GM04503 (cell line): ENCODE measurements at regions not wholly inside any gene's neighbourhood (a gene's known extent, or its start where the extent isn't known, plus 50 kb on each side); places are given as distances from the start of the nearest gene placed in this dataset.

Experiments used
- DNase-seq: peaks from one replicate; pipeline ENCODE4 v3.0.0-alpha.2; 2012; ENCODE audit warnings: low read depth

DNA sequence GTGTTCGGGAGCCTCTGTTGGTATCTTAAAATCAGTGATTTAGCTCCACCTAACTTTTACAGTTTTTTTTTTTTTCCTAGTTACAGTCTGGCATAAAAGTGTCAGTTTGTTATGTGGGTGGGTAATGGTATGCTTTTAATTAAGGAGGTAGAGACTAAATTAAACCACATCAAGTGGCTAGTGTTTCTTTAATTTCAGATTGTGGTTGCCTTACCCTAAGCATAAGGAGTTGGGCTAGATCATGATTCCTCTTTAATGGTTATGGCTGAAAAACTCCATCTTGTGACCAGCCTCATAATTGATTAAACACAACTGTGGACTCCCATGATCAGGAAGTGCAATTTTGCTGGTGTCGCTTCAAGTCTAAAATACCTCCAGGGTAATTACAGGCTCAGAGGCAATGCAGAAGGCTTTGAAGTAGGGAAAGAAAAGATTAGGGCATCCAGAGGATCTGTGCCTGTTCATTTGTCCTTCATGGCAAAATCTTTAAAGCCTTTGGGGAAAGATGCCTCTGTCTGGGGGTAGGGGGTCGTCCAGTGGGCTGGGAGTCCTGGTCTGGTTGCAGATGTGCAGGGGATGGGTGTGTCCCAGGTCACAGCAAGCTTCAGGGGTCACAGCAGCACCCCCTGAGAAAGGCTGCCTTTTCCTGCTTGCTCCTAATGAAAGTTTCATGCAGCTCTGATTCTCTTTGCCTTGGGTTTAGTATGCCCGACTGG is 579.2 kb downstream of the BCL11A start:
- DNase-seq, result no peak

DNA sequence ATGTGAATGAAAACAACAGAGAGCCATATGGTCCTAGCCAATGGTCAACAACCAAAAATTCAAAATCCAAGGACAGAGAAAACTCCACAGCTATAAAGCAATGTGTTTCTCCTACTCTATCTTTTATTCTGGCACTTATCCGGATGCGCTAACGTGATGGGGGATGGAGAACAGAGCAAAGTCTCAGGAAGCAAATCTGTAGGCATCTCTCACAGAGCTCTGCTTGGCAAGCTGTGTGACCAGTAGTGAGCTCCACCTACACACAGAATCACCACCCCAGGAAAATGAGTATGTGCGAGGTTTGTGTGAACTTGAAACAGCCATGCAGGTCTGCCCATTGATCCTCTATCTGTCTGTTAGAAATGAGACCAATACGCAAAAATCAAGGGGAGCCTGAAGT is 584.3 kb downstream of the BCL11A start:
- no peak for DNase-seq

DNA sequence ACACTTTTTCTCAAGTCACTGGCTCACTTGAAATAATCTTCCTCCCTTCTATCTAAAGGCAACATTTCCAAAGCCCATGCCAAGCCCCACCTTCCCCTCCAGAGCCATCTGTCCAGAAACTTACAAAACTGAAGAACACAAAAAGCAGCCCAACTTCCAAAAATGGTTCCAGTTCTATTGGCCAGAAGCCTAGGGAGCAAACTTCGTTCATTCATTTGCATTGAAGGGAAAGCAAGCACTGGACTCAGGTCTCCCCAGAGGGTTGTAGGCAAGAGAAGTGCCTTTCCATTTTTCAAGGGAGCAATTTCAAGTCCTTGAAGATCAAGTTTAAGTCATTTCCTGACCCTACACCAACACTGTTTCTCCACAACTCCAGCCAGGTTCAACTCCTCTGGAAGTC is 585.0 kb downstream of the BCL11A start:
- no peak for DNase-seq

DNA sequence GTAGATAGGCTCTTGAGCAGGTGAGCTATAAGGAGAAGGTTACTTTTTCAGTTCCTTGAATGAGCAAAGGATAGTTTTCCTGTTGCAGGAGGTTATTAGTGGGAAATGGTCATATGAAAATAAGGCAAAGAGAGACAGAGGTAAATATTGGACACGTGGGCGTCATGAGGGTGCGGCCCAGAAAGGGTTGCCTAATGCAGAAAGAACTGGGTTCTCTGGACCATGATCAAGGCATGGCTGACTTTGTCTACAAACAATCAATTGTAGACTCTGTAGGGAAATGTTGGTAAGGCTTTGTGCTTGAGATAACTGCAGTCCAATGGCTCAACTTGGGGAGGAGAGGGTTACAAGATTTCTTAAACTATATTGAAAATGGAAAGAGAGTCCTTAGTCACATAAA is 585.8 kb downstream of the BCL11A start:
- no peak for DNase-seq

DNA sequence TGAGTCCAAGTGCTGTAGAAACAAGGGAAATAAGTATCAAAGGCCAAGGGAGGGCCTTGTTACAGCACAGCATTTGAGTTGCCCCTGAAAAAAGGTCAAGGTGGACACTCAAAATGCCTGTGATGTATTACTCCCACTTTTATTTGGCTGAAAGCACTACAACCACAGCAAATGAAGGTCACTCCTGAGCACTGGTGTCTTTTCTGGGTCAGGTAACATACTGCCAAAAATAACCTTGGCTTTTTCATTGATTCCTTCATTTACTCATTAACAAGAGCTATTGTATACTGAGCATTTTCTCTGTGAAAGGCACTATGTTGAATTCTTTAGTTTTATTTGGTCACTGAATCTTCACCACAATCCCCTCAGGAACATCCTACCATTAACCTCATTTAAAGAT is 590.3 kb downstream of the BCL11A start:
- DNase-seq, result no peak

DNA sequence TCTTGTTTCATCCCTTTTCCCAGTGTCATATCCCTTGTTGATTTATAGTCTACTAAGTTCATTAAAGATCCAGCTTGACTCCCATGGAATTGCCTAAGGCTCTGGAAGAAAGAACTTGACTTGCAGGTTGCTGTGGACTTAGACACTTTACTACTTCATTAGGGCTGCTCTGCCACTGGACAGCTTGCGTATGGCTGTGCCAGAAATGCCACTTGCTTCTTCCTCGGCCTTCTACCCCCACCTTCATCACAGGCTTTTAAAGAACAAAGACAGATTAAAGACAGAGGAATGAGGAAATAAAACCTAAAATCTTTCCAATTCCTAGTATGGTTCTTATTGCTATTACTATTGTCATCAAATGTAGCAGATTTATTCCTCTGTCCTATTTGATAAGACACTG is 591.7 kb downstream of the BCL11A start:
- no peak for DNase-seq

DNA sequence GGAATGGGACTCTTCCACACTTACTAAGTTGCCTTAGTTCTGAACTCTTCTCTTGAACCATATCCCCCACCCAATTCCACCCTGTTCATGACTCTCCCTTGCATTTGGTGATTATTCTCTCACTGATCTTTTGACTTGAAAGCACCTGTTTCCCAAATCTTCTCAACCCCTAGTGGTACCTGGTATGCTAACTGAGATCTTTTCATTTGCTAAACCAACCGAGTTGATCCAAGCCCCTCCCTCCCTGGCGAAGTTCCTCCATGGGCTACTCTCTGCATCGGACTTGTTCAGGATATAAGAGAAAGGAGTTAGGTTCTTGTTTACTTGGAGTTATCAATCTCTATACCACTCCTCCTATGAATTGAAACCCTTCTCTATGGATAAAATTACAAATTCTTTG is 593.5 kb downstream of the BCL11A start:
- DNase-seq, result no peak

DNA sequence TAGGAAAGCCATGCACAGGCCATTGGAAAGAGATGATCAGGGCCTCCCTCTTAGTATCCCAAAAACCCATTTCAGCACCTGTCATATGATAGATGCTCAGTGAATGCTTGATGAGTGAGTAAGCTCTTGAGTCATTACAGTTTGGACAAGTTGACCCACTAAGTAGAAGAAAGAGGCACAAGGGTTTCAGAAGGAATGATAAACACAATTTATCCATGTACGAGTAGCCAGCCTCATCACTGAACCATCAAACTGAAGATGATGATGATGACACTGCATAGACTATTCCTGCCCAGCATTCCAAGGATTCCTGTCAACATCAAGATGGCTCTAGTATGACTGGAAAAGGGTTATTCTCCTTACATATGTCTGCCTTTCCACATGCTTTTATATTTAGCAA is 596.0 kb downstream of the BCL11A start:
- no peak for DNase-seq

DNA sequence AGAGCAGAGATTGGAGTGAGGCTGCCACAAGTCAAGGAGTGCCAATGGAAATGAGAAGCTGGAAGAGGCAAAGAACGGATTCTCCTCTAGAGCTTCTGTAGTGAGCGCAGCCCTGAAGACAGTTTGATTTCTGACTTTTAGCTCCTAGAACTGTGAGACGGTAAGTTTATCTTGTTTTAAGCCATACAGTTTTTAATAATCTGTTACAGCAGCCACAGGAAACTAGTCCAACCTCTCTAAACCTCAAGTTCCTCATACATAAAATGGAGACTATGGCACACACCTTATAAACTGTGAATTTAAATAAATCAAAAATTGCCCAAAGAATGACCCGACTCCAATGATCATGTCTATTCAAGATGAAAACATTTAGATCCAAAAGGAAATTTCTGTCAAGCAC is 596.5 kb downstream of the BCL11A start:
- DNase-seq, result no peak

DNA sequence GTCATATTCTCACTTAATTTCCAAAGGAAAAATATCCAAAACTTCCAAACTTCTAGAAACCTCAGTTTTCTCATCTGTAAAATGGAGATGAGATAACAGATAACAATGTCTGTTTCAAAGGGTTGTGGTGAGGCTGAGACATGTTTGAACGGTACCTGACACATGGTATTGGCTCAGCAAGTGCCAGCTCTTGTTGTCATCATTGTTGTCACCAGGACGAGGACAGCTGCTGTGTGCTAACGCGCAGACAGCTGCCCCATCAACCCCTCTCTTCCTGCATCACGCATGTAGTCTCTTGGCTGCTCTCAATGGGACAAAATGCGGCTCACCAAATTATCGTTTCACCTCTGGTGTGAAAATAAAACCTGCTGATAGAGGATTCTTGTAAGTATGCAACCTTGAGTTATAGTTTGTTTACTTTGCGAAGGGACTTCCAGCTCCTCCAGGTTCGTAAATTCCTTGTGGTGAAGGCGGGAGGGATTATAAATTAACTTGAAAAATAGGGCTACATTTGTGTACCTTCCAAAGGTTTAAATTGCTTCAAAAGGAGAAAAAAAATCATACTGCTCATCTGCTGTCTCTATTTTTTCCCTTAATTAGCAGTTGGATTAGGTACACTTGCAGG is 605.4 kb downstream of the BCL11A start:
- no peak for DNase-seq

DNA sequence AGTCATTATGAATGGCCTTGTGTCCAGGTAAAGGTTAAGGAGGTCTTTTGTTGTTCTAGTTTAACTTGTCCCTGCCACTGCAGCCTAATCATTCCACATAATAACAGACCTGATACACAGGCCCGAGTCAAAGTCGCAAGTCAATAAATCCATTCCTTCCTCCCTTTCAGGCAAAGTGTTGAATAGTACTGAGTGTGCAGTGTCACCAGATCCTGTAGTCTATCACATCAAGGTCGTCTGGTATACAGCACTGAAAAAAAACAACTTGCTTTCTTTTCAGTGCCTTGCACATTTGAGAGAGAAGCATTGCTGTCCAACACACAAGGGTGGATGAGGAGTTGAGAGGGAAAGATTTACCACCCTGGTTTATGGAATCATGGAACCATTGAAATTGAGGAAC is 606.2 kb downstream of the BCL11A start:
- no peak for DNase-seq

DNA sequence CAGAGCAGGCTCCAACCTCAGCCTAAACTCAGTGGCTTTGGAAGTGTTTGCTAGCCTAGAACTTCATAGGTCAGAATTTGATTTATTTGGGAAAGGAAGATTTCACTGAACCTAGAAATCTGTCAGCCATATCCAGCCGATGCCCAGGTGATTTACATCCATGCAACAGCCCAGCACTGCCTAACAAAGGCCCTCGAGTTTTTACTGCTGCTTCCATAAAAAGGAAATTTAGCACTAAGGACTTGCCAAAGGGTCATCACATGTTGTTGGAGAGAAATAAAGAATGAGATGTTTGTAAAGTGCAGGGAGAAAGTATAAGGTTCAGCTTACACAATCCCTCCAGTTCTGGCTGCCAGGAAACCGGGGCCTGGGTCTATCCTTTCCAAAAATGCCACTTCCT is 614.2 kb downstream of the BCL11A start:
- DNase-seq, result no peak

DNA sequence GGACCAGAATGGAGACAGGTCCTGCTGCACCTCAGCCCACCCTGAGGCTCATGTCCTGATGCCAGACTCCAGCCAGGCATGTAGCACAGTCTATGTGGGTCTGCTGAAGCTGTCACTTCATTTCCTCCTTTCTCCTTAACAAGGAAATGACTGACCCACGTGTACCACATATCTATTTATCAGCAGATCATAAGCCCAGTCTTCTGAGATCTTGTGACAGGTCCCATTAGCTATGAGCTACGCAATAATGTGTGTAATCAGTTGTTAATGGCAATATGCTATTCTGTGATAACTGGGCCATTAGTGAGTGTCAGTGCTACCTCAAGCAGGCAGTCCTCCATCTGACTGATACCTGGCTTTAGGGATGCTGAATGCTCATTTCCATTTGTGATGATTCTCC is 615.3 kb downstream of the BCL11A start:
- no peak for DNase-seq

DNA sequence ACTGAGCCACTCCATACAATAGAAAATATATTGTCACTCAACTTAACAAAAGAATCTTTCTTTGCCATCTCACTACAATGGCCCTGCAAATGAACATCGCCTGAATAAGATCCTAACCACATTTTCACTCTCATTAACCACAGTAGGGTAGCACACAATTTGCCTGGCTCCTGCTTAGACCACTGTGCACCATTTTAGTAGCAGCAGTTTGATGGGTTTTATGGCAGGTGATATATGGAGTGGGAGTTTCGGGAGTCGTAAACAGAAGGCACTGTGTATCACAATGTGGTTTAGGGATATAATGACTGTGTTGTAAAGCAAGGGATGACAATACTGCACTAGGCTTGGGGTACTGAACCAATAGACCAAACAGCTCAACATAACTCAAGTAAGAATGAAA is 617.4 kb downstream of the BCL11A start:
- DNase-seq, result no peak

DNA sequence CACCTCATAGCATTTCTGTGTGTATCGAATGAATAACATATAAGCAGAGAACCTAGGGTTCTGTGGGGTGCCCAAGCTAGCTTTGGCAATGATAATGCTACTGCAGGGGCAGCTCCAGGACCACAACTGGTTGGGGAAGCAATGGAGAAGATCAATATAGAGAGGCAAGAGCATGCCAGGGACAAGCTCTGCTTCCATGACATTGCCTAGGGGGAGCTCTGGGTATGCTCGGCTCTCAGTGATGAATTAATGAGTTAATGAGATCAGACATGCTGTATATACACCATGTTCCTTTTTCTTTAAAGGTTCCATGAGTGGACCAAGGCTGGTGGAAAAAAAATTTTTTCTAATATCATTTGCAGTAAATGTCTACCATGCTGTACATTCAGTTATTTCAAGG is 618.4 kb downstream of the BCL11A start:
- no peak for DNase-seq

DNA sequence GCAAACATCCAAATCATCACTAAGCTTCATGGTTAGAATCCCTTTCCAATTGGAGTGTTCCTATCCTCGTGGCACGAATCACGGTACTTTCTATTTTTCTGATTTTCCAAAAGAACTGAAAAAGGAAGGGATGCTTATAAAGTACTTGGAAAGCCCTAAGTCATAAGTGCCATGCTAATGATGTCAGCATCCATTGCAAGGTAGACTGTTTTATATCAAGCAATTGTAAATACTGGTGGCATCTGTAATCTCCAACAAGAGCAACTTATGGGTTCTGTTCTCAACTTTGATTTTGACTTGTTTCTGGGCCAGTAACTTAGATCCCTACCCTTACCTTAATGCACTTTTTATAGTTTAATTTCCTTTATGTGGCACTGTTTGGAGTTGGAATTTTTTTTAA is 619.5 kb downstream of the BCL11A start:
- no peak for DNase-seq

DNA sequence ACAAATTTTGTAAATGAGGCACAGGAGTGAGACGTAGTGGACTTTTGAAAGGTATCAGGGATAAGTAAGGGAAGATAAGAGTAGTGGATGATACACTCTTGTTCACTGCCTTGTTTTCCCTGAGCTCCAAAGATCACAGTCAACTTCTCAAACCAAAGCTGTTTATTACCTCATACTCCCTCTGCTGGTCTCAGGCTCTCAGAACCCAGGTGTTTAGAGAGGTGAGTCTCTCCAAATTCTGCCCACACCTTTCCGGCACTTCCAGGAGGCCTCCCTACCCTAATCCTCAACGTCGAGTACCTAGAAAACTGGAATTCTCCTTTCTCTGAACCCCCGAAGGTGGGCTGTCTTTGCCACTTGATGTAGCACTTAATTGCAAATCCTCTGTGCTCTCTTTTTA is 621.1 kb downstream of the BCL11A start:
- DNase-seq, result no peak

DNA sequence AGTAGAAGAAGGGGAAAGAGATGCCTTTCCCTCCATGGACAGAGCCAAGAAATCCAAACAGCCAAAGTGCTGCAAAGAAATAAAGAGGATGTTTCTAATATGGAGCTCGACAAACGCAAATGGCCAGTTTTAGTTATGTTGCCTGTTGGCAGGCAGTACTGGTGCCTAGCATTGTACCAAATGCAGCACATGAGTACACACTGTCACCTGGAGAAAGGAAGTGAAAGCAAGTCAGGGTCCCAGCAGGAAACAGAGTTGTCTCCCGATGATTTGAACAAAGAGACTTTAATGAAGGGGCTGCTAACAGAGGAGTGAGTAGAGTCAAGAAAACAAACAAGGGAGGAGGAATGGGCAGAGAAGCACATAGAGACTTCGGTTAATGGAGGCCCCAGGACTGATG is 623.0 kb downstream of the BCL11A start:
- DNase-seq, result no peak

DNA sequence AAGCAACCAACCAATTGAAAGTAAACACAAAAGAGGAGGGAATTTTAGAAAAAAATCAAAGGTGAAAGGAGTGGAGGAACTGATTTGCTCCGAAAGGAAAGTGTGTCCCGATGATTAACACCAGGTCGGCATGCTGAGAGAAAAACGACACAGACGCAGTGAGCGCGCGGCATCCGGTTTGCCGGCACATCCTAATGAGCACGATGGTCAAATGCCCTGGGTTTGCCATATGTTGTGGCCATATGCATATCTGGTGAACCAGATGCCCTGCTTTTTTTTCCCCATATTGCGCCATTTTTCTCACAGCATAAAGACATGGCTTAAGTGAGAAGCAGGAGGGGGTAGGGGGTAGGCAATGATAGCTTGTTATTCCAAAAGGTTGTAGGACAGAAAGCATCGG is 626.7 kb downstream of the BCL11A start:
- DNase-seq, result no peak

DNA sequence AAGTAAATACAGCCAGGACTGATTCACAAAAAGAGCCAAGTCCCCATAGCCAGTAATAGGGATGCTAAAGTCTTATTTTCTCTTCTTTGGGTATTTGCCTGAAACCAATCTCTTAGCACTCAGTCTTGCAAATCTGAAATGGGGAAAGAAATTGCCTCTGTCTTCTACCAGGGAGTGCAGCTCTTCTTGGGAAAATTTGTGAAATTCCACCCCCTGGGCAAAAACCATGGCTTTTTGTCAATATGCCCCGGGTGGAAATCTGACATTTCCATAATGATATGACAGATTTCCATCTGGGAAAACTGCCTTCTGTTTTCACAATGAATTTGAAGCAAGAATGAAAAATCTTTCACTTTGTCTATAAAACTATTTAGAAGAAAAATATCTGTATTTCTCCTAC is 628.1 kb downstream of the BCL11A start:
- no peak for DNase-seq

DNA sequence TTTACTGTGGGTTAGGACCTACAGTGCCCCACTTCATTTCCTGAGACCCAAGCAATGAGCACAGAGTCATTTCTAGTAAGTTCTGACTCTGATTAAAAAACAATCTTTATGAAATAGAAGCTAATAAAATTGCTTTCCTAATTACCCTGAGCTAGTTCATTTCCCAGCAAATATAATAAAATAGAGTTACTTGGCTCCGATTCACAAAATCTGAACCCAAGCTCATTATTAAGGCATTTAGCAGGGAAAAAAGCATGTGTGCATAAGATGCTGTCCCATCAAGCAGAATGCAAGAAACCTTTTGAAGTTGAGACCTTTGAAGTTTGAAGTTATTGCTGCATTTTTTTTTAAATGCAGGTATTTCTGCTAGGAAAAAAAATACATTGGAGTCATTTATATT is 629.1 kb downstream of the BCL11A start:
- no peak for DNase-seq

DNA sequence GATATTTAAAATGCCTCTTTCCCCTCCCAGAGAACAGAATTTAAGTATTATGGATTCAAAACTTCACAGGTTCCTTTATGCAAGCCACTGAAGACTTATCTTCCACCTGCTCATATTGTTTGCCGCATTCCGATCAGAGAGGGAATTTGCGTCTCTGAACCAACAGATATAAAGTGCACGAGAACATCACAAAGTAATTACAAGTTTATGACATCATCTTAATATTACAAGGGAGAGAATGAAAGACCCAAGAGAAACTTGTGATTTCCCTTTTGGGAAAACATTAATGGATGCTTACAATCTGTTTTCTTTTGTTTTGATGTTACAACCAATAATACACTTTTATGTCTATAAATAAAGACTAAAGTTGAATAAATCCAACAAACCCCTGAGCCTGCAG is 631.0 kb downstream of the BCL11A start:
- no peak for DNase-seq

DNA sequence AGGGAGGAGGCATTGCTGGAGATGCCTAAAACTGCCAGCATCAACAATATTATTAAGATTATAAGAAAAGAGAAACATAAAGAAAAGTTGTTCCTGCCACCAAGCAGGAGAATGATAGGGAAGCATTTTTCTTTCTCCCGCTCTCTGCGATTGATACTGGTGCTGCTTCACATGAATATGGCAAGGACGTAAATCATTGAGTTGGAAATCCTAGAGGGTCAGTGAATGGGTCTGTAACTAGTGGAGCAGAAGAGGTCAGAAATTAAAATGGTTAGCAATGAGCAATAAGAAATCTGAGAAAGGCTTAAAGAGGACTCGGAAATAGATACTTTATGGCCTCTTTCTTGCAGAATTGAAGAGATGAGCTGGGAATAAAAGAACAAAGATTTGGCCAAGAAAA is 631.7 kb downstream of the BCL11A start:
- DNase-seq, result no peak

DNA sequence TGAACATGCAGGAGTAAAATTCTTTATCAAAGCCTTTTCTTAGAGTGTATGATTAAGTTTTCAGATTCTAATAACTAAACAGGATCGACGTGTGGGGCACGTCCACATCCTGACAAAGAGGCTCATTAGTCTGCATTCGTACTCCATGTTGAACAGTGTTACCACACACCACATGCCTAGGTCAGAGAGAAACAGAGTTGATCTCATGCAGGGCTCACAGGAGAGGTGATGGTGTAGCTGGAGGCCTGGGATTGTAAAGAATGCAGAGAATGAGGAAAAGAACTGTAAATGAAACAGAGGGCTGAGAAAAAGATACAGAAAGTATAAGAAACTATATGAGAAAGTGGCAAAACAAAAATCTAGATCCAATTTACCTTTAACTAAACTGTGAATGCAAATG is 632.5 kb downstream of the BCL11A start:
- no peak for DNase-seq
